ENCODE measurements at regions not wholly inside any gene's neighbourhood (a gene's known extent, or its start where the extent isn't known, plus 50 kb on each side); places are given as distances from the start of the nearest gene placed in this dataset.

DNA sequence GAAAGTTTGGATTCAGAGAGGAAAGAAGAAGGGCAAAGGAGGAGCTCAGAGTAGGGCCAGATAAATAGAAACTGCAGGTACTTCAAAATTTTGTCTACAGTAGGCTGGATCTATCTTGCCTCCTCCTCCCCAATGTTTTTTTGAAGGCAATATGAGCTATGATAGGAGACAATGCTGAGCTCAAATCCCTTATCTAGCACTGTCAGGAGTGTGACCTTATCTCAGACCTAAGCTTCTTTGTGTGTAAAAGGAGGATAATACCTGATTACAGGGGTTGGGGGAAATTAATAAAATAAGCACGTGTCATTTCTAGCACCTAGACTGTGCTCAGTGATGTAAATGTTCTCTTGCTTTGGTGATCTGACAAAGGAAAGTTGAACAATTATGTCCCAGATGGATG is 137.8 kb upstream of the CD180 start:
- Histone ChIP-seq H3K9ac (ENCODE audit: low read length in 5 of 5) (no peak overlapping the region), H3K27ac (ENCODE audit: low read depth, low read length) (no peak overlapping the region), H3K9me3 (ENCODE audit: control insufficient read depth in 5 of 5, low read length in 5 of 5) (peaks cover 0 to 9% (median 0%) of the 10 kb centered on the region in 5 donors), H3K27me3 (ENCODE audit: control insufficient read depth in 5 of 5, insufficient read depth in 4 of 5, low read length in 5 of 5) (no peaks in the 10 kb centered on the region), H3K36me3 (ENCODE audit: control insufficient read depth in 5 of 5, insufficient read depth in 5 of 5, low read length in 5 of 5) (no peaks in the 10 kb centered on the region), H3K4me3 (ENCODE audit: low read depth in 1 of 5, low read length in 5 of 5) (no peak overlapping the region), H3K4me1 (ENCODE audit: control insufficient read depth in 5 of 5, insufficient read depth in 5 of 5, low read length in 5 of 5) (no peaks in the 10 kb centered on the region)

DNA sequence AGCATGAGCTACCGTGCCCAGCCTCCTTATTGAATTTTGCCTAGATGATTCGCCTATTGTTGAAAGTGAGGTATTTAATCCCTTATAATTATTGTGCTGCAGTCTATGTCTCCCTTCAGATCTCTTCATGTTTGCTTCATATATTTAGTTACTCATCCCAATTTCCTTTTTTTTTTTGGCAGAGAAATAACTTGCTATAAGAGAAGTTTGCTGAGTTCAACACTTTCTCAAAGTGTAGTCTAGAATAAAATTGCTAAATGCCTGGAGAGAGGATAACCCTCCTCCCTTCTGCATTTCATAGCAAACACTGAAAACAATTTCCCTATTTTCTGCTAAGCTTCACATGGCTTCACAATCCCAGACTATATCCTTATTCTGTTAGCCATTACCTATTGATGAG is 136.6 kb upstream of the CD180 start:
- no peak overlapping the region for H3K9ac ChIP-seq (ENCODE audit: low read length in 5 of 5)
- H3K4me1 ChIP-seq (ENCODE audit: control insufficient read depth in 5 of 5, insufficient read depth in 5 of 5, low read length in 5 of 5): no peaks in the 10 kb centered on the region
- H3K27ac ChIP-seq (ENCODE audit: low read depth, low read length): no peak overlapping the region
- H3K4me3 ChIP-seq (ENCODE audit: low read depth in 1 of 5, low read length in 5 of 5): no peak overlapping the region
- H3K27me3 ChIP-seq (ENCODE audit: control insufficient read depth in 5 of 5, insufficient read depth in 4 of 5, low read length in 5 of 5): no peaks in the 10 kb centered on the region
- H3K36me3 ChIP-seq (ENCODE audit: control insufficient read depth in 5 of 5, insufficient read depth in 5 of 5, low read length in 5 of 5): no peaks in the 10 kb centered on the region
- peaks cover 0 to 9% (median 0%) of the 10 kb centered on the region in 5 donors for H3K9me3 ChIP-seq (ENCODE audit: control insufficient read depth in 5 of 5, low read length in 5 of 5)

DNA sequence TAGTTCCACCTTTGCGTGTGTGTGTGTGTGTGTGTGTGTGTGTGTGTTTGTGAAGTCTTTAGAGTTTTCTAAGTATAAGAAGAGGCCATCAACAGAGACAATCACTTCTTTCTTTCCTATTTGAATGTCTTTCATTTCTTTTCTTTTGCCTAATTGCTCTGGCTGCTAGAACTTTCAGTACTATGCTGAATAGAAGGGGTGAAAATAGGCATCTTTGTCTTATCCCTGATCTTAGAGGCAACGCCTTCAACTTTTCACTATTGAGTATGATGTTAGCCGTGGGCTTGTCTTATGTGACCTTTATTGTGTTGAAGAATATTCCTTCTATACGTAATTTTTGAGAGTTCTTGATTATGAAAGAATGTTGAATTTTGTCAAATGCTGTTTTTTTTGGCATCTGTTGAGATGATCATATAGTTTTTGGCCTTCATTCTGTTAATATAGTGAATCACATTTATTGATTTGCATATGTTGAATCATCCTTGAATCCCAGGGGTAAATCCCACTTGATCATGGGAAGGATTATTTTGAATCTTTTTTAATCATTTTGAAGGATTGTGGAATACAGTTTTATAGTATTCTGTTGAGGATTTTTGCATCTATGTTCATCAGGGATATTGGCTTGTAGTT is 134.8 kb upstream of the CD180 start:
- Histone ChIP-seq H3K9me3 (ENCODE audit: control insufficient read depth in 5 of 5, low read length in 5 of 5) (peaks cover 0 to 9% (median 0%) of the 10 kb centered on the region in 5 donors), H3K4me3 (ENCODE audit: low read depth in 1 of 5, low read length in 5 of 5) (no peak overlapping the region), H3K27me3 (ENCODE audit: control insufficient read depth in 5 of 5, insufficient read depth in 4 of 5, low read length in 5 of 5) (no peaks in the 10 kb centered on the region), H3K9ac (ENCODE audit: low read length in 5 of 5) (no peak overlapping the region), H3K36me3 (ENCODE audit: control insufficient read depth in 5 of 5, insufficient read depth in 5 of 5, low read length in 5 of 5) (no peaks in the 10 kb centered on the region), H3K27ac (ENCODE audit: low read depth, low read length) (no peak overlapping the region), H3K4me1 (ENCODE audit: control insufficient read depth in 5 of 5, insufficient read depth in 5 of 5, low read length in 5 of 5) (no peaks in the 10 kb centered on the region)

DNA sequence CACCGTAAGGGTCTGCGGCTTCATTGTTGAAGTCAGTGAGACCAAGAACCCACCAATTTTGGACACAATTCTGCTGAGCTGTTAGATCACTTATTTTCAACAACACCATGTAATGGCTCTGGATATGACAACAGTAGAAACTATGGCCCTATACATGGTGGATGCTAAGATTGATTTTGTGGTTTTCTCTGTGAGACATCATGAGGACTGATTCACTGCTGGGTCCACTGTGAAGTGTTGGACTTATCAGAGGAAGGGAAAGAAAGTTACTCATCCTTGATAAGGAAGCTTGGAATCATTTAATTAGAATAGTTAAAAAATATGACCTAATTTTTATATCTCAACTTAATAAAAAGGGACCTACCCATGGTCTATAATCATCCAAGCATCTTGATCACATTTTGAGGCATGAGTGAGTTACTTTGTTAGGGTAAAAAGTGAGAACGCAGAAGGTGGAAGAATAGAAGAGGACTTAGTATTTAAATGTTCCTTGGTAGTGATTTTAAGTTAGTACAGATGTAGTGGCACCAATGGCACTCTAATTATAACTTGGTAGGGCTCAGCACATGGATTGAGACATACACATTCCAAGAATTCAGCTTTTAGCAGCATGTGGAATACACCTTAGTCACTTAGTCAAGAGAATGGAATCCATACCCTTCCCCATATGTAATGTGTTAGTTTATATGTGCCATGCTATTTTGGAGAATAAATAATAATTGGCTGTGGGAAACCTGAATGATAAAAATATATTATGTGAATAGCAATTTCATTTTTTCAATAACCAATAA is 123.5 kb upstream of the CD180 start:
- Histone ChIP-seq H3K27ac (ENCODE audit: low read depth, low read length) (no peak overlapping the region), H3K36me3 (ENCODE audit: control insufficient read depth in 5 of 5, insufficient read depth in 5 of 5, low read length in 5 of 5) (no peaks in the 10 kb centered on the region), H3K9ac (ENCODE audit: low read length in 5 of 5) (no peak overlapping the region), H3K4me1 (ENCODE audit: control insufficient read depth in 5 of 5, insufficient read depth in 5 of 5, low read length in 5 of 5) (peaks cover 0 to 10% (median 6%) of the 10 kb centered on the region in 5 donors), H3K9me3 (ENCODE audit: control insufficient read depth in 5 of 5, low read length in 5 of 5) (no peaks in the 10 kb centered on the region), H3K4me3 (ENCODE audit: low read depth in 1 of 5, low read length in 5 of 5) (no peak overlapping the region), H3K27me3 (ENCODE audit: control insufficient read depth in 5 of 5, insufficient read depth in 4 of 5, low read length in 5 of 5) (no peaks in the 10 kb centered on the region)

DNA sequence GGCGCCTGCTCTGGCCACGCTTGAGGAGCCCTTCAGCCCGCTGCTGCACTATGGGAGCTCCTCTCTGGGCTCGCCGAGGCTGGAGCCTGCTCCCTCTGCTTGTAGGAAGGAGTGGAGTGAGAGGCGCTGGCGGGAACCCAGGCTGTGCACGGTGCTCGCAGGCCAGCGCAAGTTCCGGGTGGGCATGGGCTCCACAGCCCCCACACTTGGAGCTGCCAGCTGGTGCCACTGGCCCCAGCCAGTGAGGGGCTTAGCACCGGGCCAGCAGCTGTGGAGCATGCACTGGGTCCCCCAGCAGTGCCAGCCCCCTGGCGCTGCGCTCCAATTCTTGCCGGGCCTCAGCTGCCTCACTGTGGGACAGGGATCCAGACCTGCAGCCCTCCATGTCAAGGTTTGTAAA is 122.1 kb upstream of the CD180 start:
- Histone ChIP-seq H3K4me1 (ENCODE audit: control insufficient read depth in 5 of 5, insufficient read depth in 5 of 5, low read length in 5 of 5) (peaks cover 0 to 14% (median 9%) of the 10 kb centered on the region in 5 donors), H3K27ac (ENCODE audit: low read depth, low read length) (no peak overlapping the region), H3K4me3 (ENCODE audit: low read depth in 1 of 5, low read length in 5 of 5) (no peak overlapping the region), H3K9ac (ENCODE audit: low read length in 5 of 5) (no peak overlapping the region), H3K9me3 (ENCODE audit: control insufficient read depth in 5 of 5, low read length in 5 of 5) (no peaks in the 10 kb centered on the region), H3K36me3 (ENCODE audit: control insufficient read depth in 5 of 5, insufficient read depth in 5 of 5, low read length in 5 of 5) (no peaks in the 10 kb centered on the region), H3K27me3 (ENCODE audit: control insufficient read depth in 5 of 5, insufficient read depth in 4 of 5, low read length in 5 of 5) (no peaks in the 10 kb centered on the region)

DNA sequence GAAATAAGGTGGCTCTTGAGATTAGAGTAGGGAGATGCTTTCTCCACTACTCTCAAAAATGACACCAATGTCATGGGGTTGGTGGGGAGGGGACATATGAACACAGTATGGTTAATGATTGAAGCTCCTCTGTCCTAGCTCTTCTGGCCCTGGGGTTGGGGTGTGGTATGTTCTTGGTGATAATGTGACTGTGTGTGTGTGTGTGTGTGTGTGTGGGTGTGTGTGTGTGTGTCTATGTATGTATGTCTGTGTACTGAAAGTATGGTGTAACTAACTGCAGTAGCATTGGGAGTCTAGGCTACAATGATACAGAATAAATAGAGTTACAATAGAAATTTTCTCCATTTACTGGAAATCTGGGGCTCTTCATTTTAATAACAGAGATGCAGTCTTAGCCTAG is 121.0 kb upstream of the CD180 start:
- Histone ChIP-seq H3K4me3 (ENCODE audit: low read depth in 1 of 5, low read length in 5 of 5) (no peak overlapping the region), H3K27me3 (ENCODE audit: control insufficient read depth in 5 of 5, insufficient read depth in 4 of 5, low read length in 5 of 5) (no peaks in the 10 kb centered on the region), H3K36me3 (ENCODE audit: control insufficient read depth in 5 of 5, insufficient read depth in 5 of 5, low read length in 5 of 5) (no peaks in the 10 kb centered on the region), H3K9me3 (ENCODE audit: control insufficient read depth in 5 of 5, low read length in 5 of 5) (peaks cover 0 to 3% (median 0%) of the 10 kb centered on the region in 5 donors), H3K4me1 (ENCODE audit: control insufficient read depth in 5 of 5, insufficient read depth in 5 of 5, low read length in 5 of 5) (peaks cover 0 to 14% (median 9%) of the 10 kb centered on the region in 5 donors), H3K9ac (ENCODE audit: low read length in 5 of 5) (no peak overlapping the region), H3K27ac (ENCODE audit: low read depth, low read length) (no peak overlapping the region)

DNA sequence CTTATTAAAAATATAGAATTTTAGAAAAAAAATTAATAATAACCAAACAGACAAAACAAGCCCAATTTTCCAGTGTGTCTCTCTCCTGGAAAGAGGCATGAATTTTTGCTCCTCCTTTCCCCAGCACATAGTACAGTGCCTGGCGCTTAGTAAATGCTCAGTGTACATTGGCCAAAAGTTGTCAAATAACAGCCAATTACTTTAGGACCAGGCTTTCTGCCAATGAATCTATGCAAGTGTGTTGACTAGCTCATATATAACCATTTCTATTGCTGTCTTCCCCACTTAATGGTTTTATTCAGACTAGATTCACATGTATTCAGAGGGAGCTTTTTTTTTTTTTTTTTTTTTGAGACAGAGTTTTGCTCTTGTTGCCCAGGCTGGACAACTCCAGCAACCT is 120.1 kb upstream of the CD180 start:
- peaks cover 0 to 4% (median 0%) of the 10 kb centered on the region in 5 donors for H3K9me3 ChIP-seq (ENCODE audit: control insufficient read depth in 5 of 5, low read length in 5 of 5)
- peaks cover 0 to 14% (median 9%) of the 10 kb centered on the region in 5 donors for H3K4me1 ChIP-seq (ENCODE audit: control insufficient read depth in 5 of 5, insufficient read depth in 5 of 5, low read length in 5 of 5)
- no peaks in the 10 kb centered on the region for H3K36me3 ChIP-seq (ENCODE audit: control insufficient read depth in 5 of 5, insufficient read depth in 5 of 5, low read length in 5 of 5)
- no peak overlapping the region for H3K27ac ChIP-seq (ENCODE audit: low read depth, low read length)
- H3K9ac ChIP-seq (ENCODE audit: low read length in 5 of 5): no peak overlapping the region
- no peaks in the 10 kb centered on the region for H3K27me3 ChIP-seq (ENCODE audit: control insufficient read depth in 5 of 5, insufficient read depth in 4 of 5, low read length in 5 of 5)
- no peak overlapping the region for H3K4me3 ChIP-seq (ENCODE audit: low read depth in 1 of 5, low read length in 5 of 5)

DNA sequence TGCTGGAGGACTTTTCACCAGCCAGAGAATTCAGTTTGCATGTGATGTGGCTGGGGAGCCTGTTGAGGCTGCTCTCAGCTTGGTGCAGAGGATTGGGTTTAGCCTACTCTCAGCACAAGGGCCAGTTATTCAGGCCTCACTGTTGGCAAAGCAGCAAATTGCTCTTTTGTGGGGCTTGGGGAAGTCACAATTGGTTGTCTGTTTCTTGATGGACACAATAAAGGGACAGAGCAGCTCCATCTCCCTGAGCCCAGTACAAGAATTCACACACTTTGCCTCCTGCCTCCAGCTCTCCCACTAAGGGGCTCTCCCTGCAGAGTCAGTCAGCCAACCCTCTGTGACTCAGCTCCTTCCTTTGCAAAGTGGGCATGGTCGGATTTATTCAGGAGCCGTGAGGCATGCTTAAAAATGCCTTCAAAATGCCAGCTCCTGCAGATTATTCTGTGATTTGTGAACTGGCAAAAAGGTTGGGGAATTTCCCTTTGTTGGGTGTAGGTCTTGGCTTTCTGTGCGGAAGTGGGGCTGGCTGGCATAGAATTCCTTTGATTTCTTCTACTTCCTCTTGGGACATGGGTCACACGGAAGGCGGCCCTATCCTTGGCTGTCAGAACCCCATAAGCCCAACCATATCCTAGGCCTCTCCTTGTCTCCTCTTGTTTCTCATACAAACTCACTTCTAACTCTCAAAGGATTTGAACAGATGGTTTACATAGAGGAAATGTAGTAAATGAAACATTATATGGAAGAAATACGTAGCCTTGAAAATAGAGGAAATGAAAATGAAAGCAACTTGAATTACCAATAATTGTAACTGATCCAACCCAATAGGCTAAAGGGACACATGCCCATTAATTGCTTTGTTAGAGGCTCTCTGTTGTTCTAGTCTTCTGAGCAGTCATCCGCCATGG is 118.7 kb upstream of the CD180 start:
- Histone ChIP-seq H3K4me3 (ENCODE audit: low read depth in 1 of 5, low read length in 5 of 5) (peak overlapping the region in 2 of 5 donors; percentile 3 to 25), H3K27ac (ENCODE audit: low read depth, low read length) (peak overlapping the region; percentile 42), H3K27me3 (ENCODE audit: control insufficient read depth in 5 of 5, insufficient read depth in 4 of 5, low read length in 5 of 5) (no peaks in the 10 kb centered on the region), H3K36me3 (ENCODE audit: control insufficient read depth in 5 of 5, insufficient read depth in 5 of 5, low read length in 5 of 5) (no peaks in the 10 kb centered on the region), H3K9ac (ENCODE audit: low read length in 5 of 5) (no peak overlapping the region), H3K4me1 (ENCODE audit: control insufficient read depth in 5 of 5, insufficient read depth in 5 of 5, low read length in 5 of 5) (peaks cover 0 to 14% (median 9%) of the 10 kb centered on the region in 5 donors), H3K9me3 (ENCODE audit: control insufficient read depth in 5 of 5, low read length in 5 of 5) (peaks cover 0 to 4% (median 0%) of the 10 kb centered on the region in 5 donors)

DNA sequence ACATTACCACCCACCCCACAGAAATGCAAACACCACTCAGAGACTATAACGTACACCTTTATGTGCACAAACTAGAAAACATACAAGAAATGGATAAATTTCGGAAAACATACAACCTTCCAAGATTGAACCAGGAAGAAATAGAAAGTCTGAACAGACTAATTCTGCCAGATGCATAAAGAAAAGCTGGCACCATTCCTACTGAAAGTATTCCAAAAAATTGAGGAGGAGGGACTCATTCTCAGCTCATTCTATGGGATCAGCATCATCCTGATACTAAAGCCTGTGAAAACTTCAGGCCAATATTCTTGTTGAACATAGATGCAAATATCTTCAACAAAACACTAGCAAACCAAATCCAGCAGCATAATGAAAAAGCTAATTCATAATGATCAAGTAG is 115.1 kb upstream of the CD180 start:
- peaks cover 0 to 20% (median 19%) of the 10 kb centered on the region in 5 donors for H3K4me1 ChIP-seq (ENCODE audit: control insufficient read depth in 5 of 5, insufficient read depth in 5 of 5, low read length in 5 of 5)
- no peak overlapping the region for H3K9ac ChIP-seq (ENCODE audit: low read length in 5 of 5)
- H3K27me3 ChIP-seq (ENCODE audit: control insufficient read depth in 5 of 5, insufficient read depth in 4 of 5, low read length in 5 of 5): no peaks in the 10 kb centered on the region
- H3K9me3 ChIP-seq (ENCODE audit: control insufficient read depth in 5 of 5, low read length in 5 of 5): peaks cover 0 to 4% (median 0%) of the 10 kb centered on the region in 5 donors
- H3K27ac ChIP-seq (ENCODE audit: low read depth, low read length): no peak overlapping the region
- no peaks in the 10 kb centered on the region for H3K36me3 ChIP-seq (ENCODE audit: control insufficient read depth in 5 of 5, insufficient read depth in 5 of 5, low read length in 5 of 5)
- no peak overlapping the region for H3K4me3 ChIP-seq (ENCODE audit: low read depth in 1 of 5, low read length in 5 of 5)

Measured in subcutaneous abdominal adipose tissue (tissue), 5 donors.